K562 (cell line): ENCODE measurements at regions not wholly inside any gene's neighbourhood (a gene's known extent, or its start where the extent isn't known, plus 50 kb on each side); places are given as distances from the start of the nearest gene placed in this dataset.

Experiments
- ATAC-seq: fragments of 200-7000 bp; cut with Tn5 transposase; 3 replicates; pipeline ENCODE4 v1.9.1; 2020; ENCODE audit warnings: moderate library complexity
- BruUV-seq: library from RNA; stranded (reverse); fragments of 400-500 nt; replicated peaks from 2 replicates; lab custom pipeline; 2021; lab: Mats Ljungman, UMichigan
- CTCF ChIA-PET: fragments of 300-600 bp; formaldehyde crosslinking; extraction: SDS; loops from one replicate; lab custom pipeline; 2021; ENCODE audit warnings: low intra/inter-chr PET ratio; lab: Yijun Ruan, JAX
- POLR2A ChIA-PET: fragments of 300-600, 350-650 bp; sonication (Branson Sonifier 250); formaldehyde crosslinking; extraction: SDS; loops from one replicate; lab custom pipeline; 2021; ENCODE audit warnings: antibody characterized with exemption, inconsistent platforms; lab: Yijun Ruan, JAX
- DNase-seq, 4 experiments: peaks; one replicate each; pipeline versions ENCODE4 v3.0.0 to v3.0.0-alpha.2; 2011 to 2018; ENCODE audit warnings: low spot score in 3 of 4, mixed read lengths in 3 of 4; ENCODE audit errors: extremely low read depth in 1 of 4
- FAIRE-seq: peaks from 2 replicates; lab custom pipeline; 2011; peaks lifted over from hg19 to GRCh38; lab: Jason Lieb, UNC
- H2AFZ ChIP-seq: 2 replicates; pipeline ENCODE4 v1.6.0; 2011; ENCODE audit warnings: low read depth, low read length, control low read depth, inconsistent platforms
- H3K27ac ChIP-seq: fragments of 200-600 bp; 3 replicates; pipeline ENCODE4 v1.8.0; 2011; ENCODE audit warnings: low read depth, mild to moderate bottlenecking, control low read depth, inconsistent platforms, low read length, moderate library complexity, mixed read lengths; ENCODE audit errors: extremely low read depth
- H3K27me3 ChIP-seq, 2 experiments: fragments of 300-600 bp in 1 of 2; 2 replicates in 1 of 2; 3 replicates in 1 of 2; pipeline versions ENCODE4 v1.6.0 to v1.8.0; 2011; ENCODE audit warnings: inconsistent platforms in 2 of 2, low read length in 2 of 2, mild to moderate bottlenecking in 1 of 2, mixed read lengths in 1 of 2, moderate library complexity in 1 of 2; ENCODE audit not compliant: control insufficient read depth in 2 of 2, insufficient read depth in 2 of 2
- H3K36me3 ChIP-seq: fragments of 300-600 bp; 3 replicates; pipeline ENCODE4 v1.8.0; 2011; ENCODE audit warnings: mild to moderate bottlenecking, low read length, inconsistent platforms; ENCODE audit not compliant: control insufficient read depth, insufficient read depth
- H3K4me1 ChIP-seq, 2 experiments: fragments of 200-600 bp in 1 of 2; replicated peaks in 1 of 2; 2 replicates in 1 of 2; 3 replicates in 1 of 2; pipeline versions ENCODE4 v1.5.1 to v1.8.0; 2011; ENCODE audit warnings: inconsistent platforms in 2 of 2, low read length in 2 of 2, mild to moderate bottlenecking in 1 of 2, mixed read lengths in 1 of 2, moderate library complexity in 1 of 2; ENCODE audit not compliant: control insufficient read depth in 2 of 2, insufficient read depth in 2 of 2
- H3K4me2 ChIP-seq: 2 replicates; pipeline ENCODE4 v1.6.1; 2011; ENCODE audit warnings: low read length, control low read depth, inconsistent platforms, mixed read lengths; ENCODE audit not compliant: insufficient read depth
- H3K4me3 ChIP-seq: fragments of 200-600 bp; sonication (generic), shearing (Covaris generic); 2 replicates; pipeline ENCODE4 v1.5.1; 2016; ENCODE audit warnings: control low read depth, inconsistent platforms
- H3K79me2 ChIP-seq: fragments of 200-600 bp; 3 replicates; pipeline ENCODE4 v1.8.0; 2011; ENCODE audit warnings: low read length, inconsistent platforms; ENCODE audit not compliant: control insufficient read depth, insufficient read depth
- H3K9ac ChIP-seq, 2 experiments: 2 replicates each; pipeline versions ENCODE4 v1.6.0 to v1.6.1; 2011; ENCODE audit warnings: low read depth in 2 of 2, low read length in 2 of 2, control low read depth in 1 of 2, inconsistent platforms in 1 of 2, mild to moderate bottlenecking in 1 of 2, mixed read lengths in 1 of 2; ENCODE audit not compliant: insufficient read depth in 1 of 2
- H3K9me1 ChIP-seq: one replicate; pipeline ENCODE4 v1.6.0; 2011; ENCODE audit warnings: inconsistent platforms, mild to moderate bottlenecking, low read length, moderate library complexity; ENCODE audit not compliant: control insufficient read depth, insufficient read depth
- H3K9me3 ChIP-seq: replicated peaks from 2 replicates; pipeline ENCODE4 v1.5.1; 2011; ENCODE audit warnings: low read depth, low read length, inconsistent platforms; ENCODE audit not compliant: control insufficient read depth, insufficient read depth
- H4K20me1 ChIP-seq: replicated peaks from 2 replicates; pipeline ENCODE4 v1.6.1; 2011; ENCODE audit warnings: low read length, inconsistent platforms, mixed read lengths; ENCODE audit not compliant: control insufficient read depth, insufficient read depth
- BMI1 ChIP-seq: fragments of 150-350 bp; IDR thresholded peaks from 2 replicates; pipeline ENCODE4 v1.6.1; 2014; ENCODE audit warnings: low read length
- BRD9 ChIP-seq: fragments of 450-650 bp; IDR thresholded peaks from 2 replicates; pipeline ENCODE4 v1.6.1; 2018; ENCODE audit warnings: low read depth; ENCODE audit not compliant: partially characterized antibody
- CSDE1 ChIP-seq, 2 experiments: fragments of 450-650 bp; IDR thresholded peaks; 2 replicates each; pipeline ENCODE4 v1.6.1; 2016; ENCODE audit warnings: mild to moderate bottlenecking in 1 of 2
- DDX20 ChIP-seq: fragments of 450-650 bp; IDR thresholded peaks from 2 replicates; pipeline ENCODE4 v1.6.1; 2016; ENCODE audit warnings: missing genetic modification characterization, low read depth, mild to moderate bottlenecking, missing compliant biosample characterization, moderate library complexity
- GTF2F1 ChIP-seq: IDR thresholded peaks from 2 replicates; pipeline ENCODE4 v1.6.1; 2011; ENCODE audit warnings: low read depth, low read length, improper control_type of control experiment
- HDAC8 ChIP-seq: fragments of 450-650 bp; IDR thresholded peaks from 2 replicates; pipeline ENCODE4 v1.6.1; 2016; ENCODE audit warnings: mild to moderate bottlenecking, missing genetic modification characterization, moderate library complexity, missing compliant biosample characterization
- NBN ChIP-seq: fragments of 450-650 bp; IDR thresholded peaks from 2 replicates; pipeline ENCODE4 v1.6.1; 2016; ENCODE audit warnings: low read depth, mild to moderate bottlenecking
- POLR2B ChIP-seq: fragments of 450-650 bp; IDR thresholded peaks from 2 replicates; pipeline ENCODE4 v1.6.1; 2018; ENCODE audit warnings: low read depth; ENCODE audit not compliant: partially characterized antibody
- RBM25 ChIP-seq: fragments of 200-400 bp; formaldehyde crosslinking; IDR thresholded peaks from 2 replicates; pipeline ENCODE4 v1.6.1; 2018; ENCODE audit warnings: low read length, low read depth, moderate library complexity; ENCODE audit not compliant: severe bottlenecking
- ZNF174 ChIP-seq: fragments of 250-450 bp; sonication (Bioruptor Pico); IDR thresholded peaks from 2 replicates; pipeline ENCODE4 v1.4.0; 2020; ENCODE audit warnings: mild to moderate bottlenecking
- ZNF445 ChIP-seq: fragments of 250-450 bp; sonication (Bioruptor Pico); IDR thresholded peaks from 2 replicates; pipeline ENCODE4 v1.4.0; 2020; ENCODE audit warnings: low read depth, mild to moderate bottlenecking, moderate library complexity
- ZNF717 ChIP-seq: fragments of 250-450 bp; sonication (Bioruptor Pico); IDR thresholded peaks from 2 replicates; pipeline ENCODE4 v1.5.0; 2021
- WGBS: fragments of 100-300 bp; shearing (Covaris generic); methylation state at CpG from one replicate; pipeline ENCODE4 v1.1.6; 2016; ENCODE audit warnings: low coverage, mixed read lengths; ENCODE audit not compliant: insufficient coverage; ENCODE audit errors: missing lambda C conversion rate; 5-methylcytosine and 5-hydroxymethylcytosine counted together
- in situ Hi-C: fragments of 300-500 bp; cut with MboI; formaldehyde crosslinking; loops from 4 replicates; pipeline ENCODE4 v1.15.0; 2018; ENCODE audit warnings: inconsistent platforms, mixed read lengths
- intact Hi-C: fragments of 100-400 bp; cut with micrococcal nuclease; formaldehyde crosslinking; loops from 2 replicates; pipeline ENCODE4 v1.14.2; 2022
- TF ChIP-seq, protein P1 (sequence below): fragments of 200-800 bp; sonication (Bioruptor generic); IDR thresholded peaks from 2 replicates; pipeline ENCODE4 v1.6.1; 2016; ENCODE audit warnings: missing genetic modification characterization, missing compliant biosample characterization

DNA sequence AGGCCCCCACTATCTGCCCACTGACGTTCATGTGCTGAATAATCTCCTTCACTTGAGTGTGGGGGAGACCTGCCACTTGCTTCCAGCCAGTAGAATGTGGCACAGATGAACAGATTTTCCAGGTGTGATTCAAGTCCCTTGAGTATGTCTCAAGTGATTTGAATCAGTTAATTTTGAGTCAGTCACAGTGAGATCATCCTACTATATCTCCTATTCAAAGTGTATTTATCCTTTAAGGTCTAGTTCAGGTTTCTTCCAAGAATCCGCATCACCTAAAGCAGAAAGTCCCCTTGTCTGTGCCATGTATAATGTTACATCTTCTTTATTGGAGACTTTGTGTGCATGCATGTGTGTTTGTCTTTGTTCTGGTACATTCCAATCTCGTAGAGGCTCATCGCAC, 208.3 kb upstream of the DAB2 start:
- Histone ChIP-seq H3K4me3 (no peak overlapping the region), H3K79me2 (no peaks in the 10 kb centered on the region), H3K36me3 (no peaks in the 10 kb centered on the region), H3K9me3 (no peaks in the 10 kb centered on the region), H3K27me3 (no peaks in the 10 kb centered on the region; a peak in 1 of 5 replicates), H3K4me1 (no peaks in the 10 kb centered on the region), H4K20me1 (no peaks in the 10 kb centered on the region), H3K9me1 (no peaks in the 10 kb centered on the region), H2AFZ (no peak overlapping the region), H3K9ac (no peak overlapping the region), H3K27ac (no peak overlapping the region), H3K4me2 (no peak overlapping the region)
- no peak for FAIRE-seq
- BruUV-seq = no TSS peak
- 2% methylated on average over 4 of the region's 4 CpGs for WGBS
- intact Hi-C loops = no loop called here
- ChIA-PET POLR2A (no interaction called here), CTCF (no interaction called here)
- TF ChIP-seq NBN = no peak
- TF ChIP-seq POLR2B = no peak
- no peak for TF ChIP-seq BRD9
- no peak for TF ChIP-seq CSDE1 (IDR thresholded peaks at IDR 0.05)
- ATAC-seq = no peak
- DNase-seq = no peak
- in situ Hi-C loops = no loop called here

DNA sequence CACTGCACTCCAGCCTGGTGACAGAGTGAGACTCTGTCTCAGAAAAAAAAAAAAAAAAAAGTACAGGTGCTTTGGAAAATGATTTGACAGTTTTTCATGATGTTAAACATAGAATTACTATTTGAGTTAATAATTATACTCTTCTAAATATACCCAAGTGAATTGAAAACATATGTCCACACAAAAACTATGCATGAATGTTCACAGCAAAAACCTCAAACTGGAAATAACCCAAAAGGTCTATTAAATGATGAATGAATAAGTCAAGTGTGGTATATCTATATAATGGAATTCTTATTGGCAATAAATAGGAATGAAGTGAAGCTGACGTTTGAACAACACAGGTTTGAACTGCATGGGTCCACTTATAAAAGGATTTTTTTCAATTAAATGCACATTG, 207.2 kb upstream of the DAB2 start:
- no peaks in the 10 kb centered on the region for H3K4me1 ChIP-seq
- WGBS = 0% methylated on average over 1 of the region's 1 CpG
- H3K9me1 ChIP-seq = no peaks in the 10 kb centered on the region
- H3K4me2 ChIP-seq = no peak overlapping the region
- no peak overlapping the region for H3K9ac ChIP-seq
- no peak for DNase-seq
- H3K79me2 ChIP-seq = no peaks in the 10 kb centered on the region
- no TSS peak for BruUV-seq
- POLR2A ChIA-PET = no interaction called here
- CTCF ChIA-PET = no interaction called here
- H4K20me1 ChIP-seq = no peaks in the 10 kb centered on the region
- H3K4me3 ChIP-seq = no peak overlapping the region
- no peaks in the 10 kb centered on the region for H3K36me3 ChIP-seq
- TF ChIP-seq GTF2F1 (no peak), ZNF445 (CRISPR knock-in tag) (no peak), ZNF174 (no peak), BMI1 (no peak), DDX20 (tag) (no peak), HDAC8 (tag) (no peak), RBM25 (no peak), ZNF717 (CRISPR knock-in tag) (no peak)
- TF ChIP-seq, protein P1, sequence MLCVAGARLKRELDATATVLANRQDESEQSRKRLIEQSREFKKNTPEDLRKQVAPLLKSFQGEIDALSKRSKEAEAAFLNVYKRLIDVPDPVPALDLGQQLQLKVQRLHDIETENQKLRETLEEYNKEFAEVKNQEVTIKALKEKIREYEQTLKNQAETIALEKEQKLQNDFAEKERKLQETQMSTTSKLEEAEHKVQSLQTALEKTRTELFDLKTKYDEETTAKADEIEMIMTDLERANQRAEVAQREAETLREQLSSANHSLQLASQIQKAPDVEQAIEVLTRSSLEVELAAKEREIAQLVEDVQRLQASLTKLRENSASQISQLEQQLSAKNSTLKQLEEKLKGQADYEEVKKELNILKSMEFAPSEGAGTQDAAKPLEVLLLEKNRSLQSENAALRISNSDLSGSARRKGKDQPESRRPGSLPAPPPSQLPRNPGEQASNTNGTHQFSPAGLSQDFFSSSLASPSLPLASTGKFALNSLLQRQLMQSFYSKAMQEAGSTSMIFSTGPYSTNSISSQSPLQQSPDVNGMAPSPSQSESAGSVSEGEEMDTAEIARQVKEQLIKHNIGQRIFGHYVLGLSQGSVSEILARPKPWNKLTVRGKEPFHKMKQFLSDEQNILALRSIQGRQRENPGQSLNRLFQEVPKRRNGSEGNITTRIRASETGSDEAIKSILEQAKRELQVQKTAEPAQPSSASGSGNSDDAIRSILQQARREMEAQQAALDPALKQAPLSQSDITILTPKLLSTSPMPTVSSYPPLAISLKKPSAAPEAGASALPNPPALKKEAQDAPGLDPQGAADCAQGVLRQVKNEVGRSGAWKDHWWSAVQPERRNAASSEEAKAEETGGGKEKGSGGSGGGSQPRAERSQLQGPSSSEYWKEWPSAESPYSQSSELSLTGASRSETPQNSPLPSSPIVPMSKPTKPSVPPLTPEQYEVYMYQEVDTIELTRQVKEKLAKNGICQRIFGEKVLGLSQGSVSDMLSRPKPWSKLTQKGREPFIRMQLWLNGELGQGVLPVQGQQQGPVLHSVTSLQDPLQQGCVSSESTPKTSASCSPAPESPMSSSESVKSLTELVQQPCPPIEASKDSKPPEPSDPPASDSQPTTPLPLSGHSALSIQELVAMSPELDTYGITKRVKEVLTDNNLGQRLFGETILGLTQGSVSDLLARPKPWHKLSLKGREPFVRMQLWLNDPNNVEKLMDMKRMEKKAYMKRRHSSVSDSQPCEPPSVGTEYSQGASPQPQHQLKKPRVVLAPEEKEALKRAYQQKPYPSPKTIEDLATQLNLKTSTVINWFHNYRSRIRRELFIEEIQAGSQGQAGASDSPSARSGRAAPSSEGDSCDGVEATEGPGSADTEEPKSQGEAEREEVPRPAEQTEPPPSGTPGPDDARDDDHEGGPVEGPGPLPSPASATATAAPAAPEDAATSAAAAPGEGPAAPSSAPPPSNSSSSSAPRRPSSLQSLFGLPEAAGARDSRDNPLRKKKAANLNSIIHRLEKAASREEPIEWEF = no peak
- ATAC-seq = no peak
- H3K9me3 ChIP-seq = no peaks in the 10 kb centered on the region
- H2AFZ ChIP-seq = no peak overlapping the region
- in situ Hi-C loops = no loop called here
- no peak for FAIRE-seq
- intact Hi-C loops = no loop called here
- H3K27ac ChIP-seq = no peak overlapping the region
- H3K27me3 ChIP-seq = no peaks in the 10 kb centered on the region; a peak in 1 of 5 replicates
